Cardiac fibroblast (primary cell): ENCODE measurements at regions not wholly inside any gene's neighbourhood (a gene's known extent, or its start where the extent isn't known, plus 50 kb on each side); places are given as distances from the start of the nearest gene placed in this dataset.

ENCODE experiments used
- DNase-seq, 2 donors: peaks; one replicate each; pipeline versions ENCODE4 v3.0.0 to v3.0.0-alpha.2; 2010; ENCODE audit warnings: low read depth in 2 of 2
- H3K4me3 ChIP-seq, 2 donors: replicated peaks in 1 of 2; 1 replicate in 1 of 2; 2 replicates in 1 of 2; pipeline ENCODE4 v1.5.1; 2011; ENCODE audit warnings: low read depth in 2 of 2, low read length in 2 of 2, mild to moderate bottlenecking in 2 of 2, moderate library complexity in 1 of 2
- CTCF ChIP-seq: IDR thresholded peaks from one replicate; pipeline ENCODE4 v1.5.1; 2011; ENCODE audit warnings: low read depth, mild to moderate bottlenecking, low read length, inconsistent platforms

- no peak overlapping the region for H3K4me3 ChIP-seq
- TF ChIP-seq CTCF: no peak
- DNase-seq: no peak
These were observed 326.5 kb upstream of the FMN2 start for GRCh38 chr1:239765163-239765562.

GRCh38 chr1:239771550-239771949 lies 320.1 kb upstream of the FMN2 start:
- no peak for DNase-seq
- H3K4me3 ChIP-seq: no peak overlapping the region
- no peak for TF ChIP-seq CTCF

- no peak for TF ChIP-seq CTCF
- DNase-seq: no peak
These were observed 319.2 kb upstream of the FMN2 start for GRCh38 chr1:239772446-239772845.

GRCh38 chr1:239775466-239775865 lies 316.2 kb upstream of the FMN2 start:
- no peak overlapping the region for H3K4me3 ChIP-seq
- no peak for TF ChIP-seq CTCF
- DNase-seq: no peak

More at GRCh38 chr1:239772446-239772845, 319.2 kb upstream of the FMN2 start:
- no peak overlapping the region for H3K4me3 ChIP-seq

GRCh38 chr1:239778208-239778813 lies 313.4 kb upstream of the FMN2 start:
- H3K4me3 ChIP-seq: no peak overlapping the region
- no peak for DNase-seq
- TF ChIP-seq CTCF: no peak

- no peak for TF ChIP-seq CTCF
- no peak overlapping the region for H3K4me3 ChIP-seq
These were observed 311.7 kb upstream of the FMN2 start for GRCh38 chr1:239779962-239780361.

GRCh38 chr1:239784896-239785295 lies 306.8 kb upstream of the FMN2 start:
- no peak for TF ChIP-seq CTCF
- no peak overlapping the region for H3K4me3 ChIP-seq
- DNase-seq: no peak

More at GRCh38 chr1:239779962-239780361, 311.7 kb upstream of the FMN2 start:
- no peak for DNase-seq
